HUES48 (cell line): ENCODE measurements at regions not wholly inside any gene's neighbourhood (a gene's known extent, or its start where the extent isn't known, plus 50 kb on each side); places are given as distances from the start of the nearest gene placed in this dataset.

Experiments used
- H3K27ac ChIP-seq: one replicate; pipeline ENCODE4 v1.7.0; 2013; ENCODE audit warnings: low read depth, low read length, inconsistent platforms
- H3K27me3 ChIP-seq: 2 replicates; pipeline ENCODE4 v1.6.1; 2013; ENCODE audit warnings: mild to moderate bottlenecking, low read length; ENCODE audit not compliant: control insufficient read depth, insufficient read depth
- H3K36me3 ChIP-seq: 2 replicates; pipeline ENCODE4 v1.6.1; 2013; ENCODE audit warnings: low read length; ENCODE audit not compliant: control insufficient read depth, insufficient read depth
- H3K4me1 ChIP-seq: 2 replicates; pipeline ENCODE4 v1.6.1; 2013; ENCODE audit warnings: mild to moderate bottlenecking, low read length; ENCODE audit not compliant: control insufficient read depth, insufficient read depth
- H3K4me3 ChIP-seq: 2 replicates; pipeline ENCODE4 v1.5.1; 2013; ENCODE audit warnings: mild to moderate bottlenecking, low read depth, low read length
- H3K9ac ChIP-seq: 2 replicates; pipeline ENCODE4 v1.6.1; 2013; ENCODE audit warnings: mild to moderate bottlenecking, low read depth, low read length, moderate library complexity
- H3K9me3 ChIP-seq: 2 replicates; pipeline ENCODE4 v1.6.1; 2013; ENCODE audit warnings: low read length; ENCODE audit not compliant: control insufficient read depth, insufficient read depth

GRCh38 chr6:76742919-76743318 is 670.5 kb upstream of the IMPG1 start:
- Histone ChIP-seq H3K9me3 (peaks cover 3% of the 10 kb centered on the region; the same call in 1 of the 2 replicates), H3K27me3 (no peaks in the 10 kb centered on the region), H3K27ac (no peak overlapping the region), H3K36me3 (no peaks in the 10 kb centered on the region), H3K4me3 (no peak overlapping the region), H3K4me1 (no peaks in the 10 kb centered on the region), H3K9ac (no peak overlapping the region)

GRCh38 chr6:76719449-76719848 is 647.0 kb upstream of the IMPG1 start:
- H3K36me3 ChIP-seq: no peaks in the 10 kb centered on the region

GRCh38 chr6:76708641-76709331 is 636.3 kb upstream of the IMPG1 start:
- H3K27ac ChIP-seq: no peak overlapping the region
- H3K4me3 ChIP-seq: no peak overlapping the region
- no peaks in the 10 kb centered on the region; the same call in 1 of the 2 replicates for H3K27me3 ChIP-seq
- no peaks in the 10 kb centered on the region for H3K9me3 ChIP-seq
- H3K4me1 ChIP-seq: no peaks in the 10 kb centered on the region
- no peaks in the 10 kb centered on the region for H3K36me3 ChIP-seq
- H3K9ac ChIP-seq: no peak overlapping the region

More at GRCh38 chr6:76719449-76719848, 647.0 kb upstream of the IMPG1 start:
- Histone ChIP-seq H3K9me3 (no peaks in the 10 kb centered on the region), H3K9ac (no peak overlapping the region), H3K4me3 (no peak overlapping the region), H3K27ac (no peak overlapping the region), H3K27me3 (no peaks in the 10 kb centered on the region), H3K4me1 (no peaks in the 10 kb centered on the region)

- no peaks in the 10 kb centered on the region for H3K36me3 ChIP-seq
These were observed 635.2 kb upstream of the IMPG1 start for GRCh38 chr6:76707630-76708029.

GRCh38 chr6:76706631-76707030 is 634.2 kb upstream of the IMPG1 start:
- Histone ChIP-seq H3K27me3 (no peaks in the 10 kb centered on the region; the same call in 1 of the 2 replicates), H3K36me3 (no peaks in the 10 kb centered on the region), H3K4me1 (no peaks in the 10 kb centered on the region), H3K9ac (no peak overlapping the region), H3K4me3 (no peak overlapping the region), H3K9me3 (no peaks in the 10 kb centered on the region), H3K27ac (no peak overlapping the region)

More at GRCh38 chr6:76707630-76708029, 635.2 kb upstream of the IMPG1 start:
- H3K4me1 ChIP-seq: no peaks in the 10 kb centered on the region
- no peaks in the 10 kb centered on the region; the same call in 1 of the 2 replicates for H3K27me3 ChIP-seq
- H3K4me3 ChIP-seq: no peak overlapping the region
- no peak overlapping the region for H3K27ac ChIP-seq
- H3K9ac ChIP-seq: no peak overlapping the region
- H3K9me3 ChIP-seq: no peaks in the 10 kb centered on the region

GRCh38 chr6:76706086-76706485 is 633.6 kb upstream of the IMPG1 start:
- H3K27me3 ChIP-seq: no peaks in the 10 kb centered on the region; the same call in 1 of the 2 replicates
- no peaks in the 10 kb centered on the region for H3K36me3 ChIP-seq
- H3K27ac ChIP-seq: no peak overlapping the region
- no peaks in the 10 kb centered on the region for H3K4me1 ChIP-seq
- H3K9ac ChIP-seq: no peak overlapping the region
- H3K9me3 ChIP-seq: no peaks in the 10 kb centered on the region
- no peak overlapping the region for H3K4me3 ChIP-seq

- no peaks in the 10 kb centered on the region for H3K36me3 ChIP-seq
- H3K9me3 ChIP-seq: no peaks in the 10 kb centered on the region
- no peaks in the 10 kb centered on the region for H3K4me1 ChIP-seq
- H3K9ac ChIP-seq: no peak overlapping the region
- H3K4me3 ChIP-seq: no peak overlapping the region
- H3K27ac ChIP-seq: no peak overlapping the region
- no peaks in the 10 kb centered on the region; the same call in 1 of the 2 replicates for H3K27me3 ChIP-seq
These were observed 631.3 kb upstream of the IMPG1 start for GRCh38 chr6:76703786-76704185.

DNA sequence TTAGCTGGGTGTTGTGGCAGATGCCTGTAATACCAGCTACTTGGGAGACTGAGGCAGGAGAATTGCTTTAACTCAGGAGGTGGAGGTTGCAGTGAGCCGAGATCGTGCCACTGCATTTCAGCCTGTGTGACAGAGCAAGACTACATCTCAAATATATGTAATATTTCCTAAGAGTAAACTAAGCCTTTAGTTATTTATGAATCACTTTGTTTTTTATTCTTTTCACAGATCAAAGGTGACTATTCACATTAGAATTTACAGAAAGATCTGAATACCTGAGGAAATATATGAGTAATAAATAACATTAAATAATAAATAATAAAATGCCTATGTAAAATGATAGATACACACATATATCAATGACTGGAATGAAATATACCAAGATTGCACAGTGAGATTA is 630.8 kb upstream of the IMPG1 start:
- no peak overlapping the region for H3K9ac ChIP-seq
- H3K36me3 ChIP-seq: no peaks in the 10 kb centered on the region
- no peaks in the 10 kb centered on the region; the same call in 1 of the 2 replicates for H3K27me3 ChIP-seq
- H3K27ac ChIP-seq: no peak overlapping the region
- no peak overlapping the region for H3K4me3 ChIP-seq
- H3K9me3 ChIP-seq: no peaks in the 10 kb centered on the region
- no peaks in the 10 kb centered on the region for H3K4me1 ChIP-seq

GRCh38 chr6:76702187-76702586 is 629.7 kb upstream of the IMPG1 start:
- Histone ChIP-seq H3K36me3 (no peaks in the 10 kb centered on the region), H3K4me3 (no peak overlapping the region), H3K9ac (no peak overlapping the region), H3K9me3 (no peaks in the 10 kb centered on the region), H3K4me1 (peaks cover 5% of the 10 kb centered on the region), H3K27ac (no peak overlapping the region), H3K27me3 (no peaks in the 10 kb centered on the region; the same call in 1 of the 2 replicates)

GRCh38 chr6:76701610-76702009 is 629.1 kb upstream of the IMPG1 start:
- no peaks in the 10 kb centered on the region; the same call in 1 of the 2 replicates for H3K27me3 ChIP-seq
- peaks cover 5% of the 10 kb centered on the region for H3K4me1 ChIP-seq
- H3K4me3 ChIP-seq: no peak overlapping the region
- no peaks in the 10 kb centered on the region for H3K36me3 ChIP-seq
- H3K9me3 ChIP-seq: no peaks in the 10 kb centered on the region
- no peak overlapping the region for H3K27ac ChIP-seq
- no peak overlapping the region for H3K9ac ChIP-seq

DNA sequence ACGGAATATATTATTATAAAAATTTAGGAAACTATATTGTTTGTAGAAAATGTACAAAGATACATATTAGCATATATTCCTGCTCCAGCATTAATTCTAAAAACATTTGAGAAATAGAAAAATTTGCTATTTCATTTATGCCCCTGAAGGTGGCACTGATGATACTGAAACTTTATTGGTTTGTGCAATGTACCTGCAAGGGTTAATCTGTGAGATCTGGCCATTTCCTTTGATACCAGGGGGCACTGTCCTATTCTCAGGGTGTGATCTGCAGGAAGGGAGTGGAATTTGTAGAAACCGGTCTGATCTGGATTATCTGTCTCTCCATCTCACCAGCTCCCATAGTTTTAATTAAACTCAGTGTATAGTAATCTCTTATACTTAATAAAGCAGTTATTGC is 625.1 kb upstream of the IMPG1 start:
- no peak overlapping the region for H3K4me3 ChIP-seq
- no peaks in the 10 kb centered on the region for H3K9me3 ChIP-seq
- H3K27me3 ChIP-seq: no peaks in the 10 kb centered on the region
- H3K36me3 ChIP-seq: no peaks in the 10 kb centered on the region
- H3K4me1 ChIP-seq: peaks cover 5% of the 10 kb centered on the region
- H3K27ac ChIP-seq: no peak overlapping the region
- H3K9ac ChIP-seq: no peak overlapping the region
